Loucy (cell line): ENCODE measurements at regions not wholly inside any gene's neighbourhood (a gene's known extent, or its start where the extent isn't known, plus 50 kb on each side); places are given as distances from the start of the nearest gene placed in this dataset.

Source experiments
- H2AFZ ChIP-seq: fragments of 200-600 bp; sonication (generic); 2 replicates; pipeline ENCODE4 v1.6.0; 2016; ENCODE audit warnings: antibody characterized with exemption, mild to moderate bottlenecking, low read length, moderate library complexity
- H3F3A ChIP-seq: fragments of 200-600 bp; 2 replicates; pipeline ENCODE4 v1.6.0; 2016; ENCODE audit warnings: antibody characterized with exemption, low read depth, mild to moderate bottlenecking
- H3K27me3 ChIP-seq: fragments of 200-600 bp; sonication (generic); 2 replicates; pipeline ENCODE4 v1.6.1; 2014; ENCODE audit warnings: low read length, mild to moderate bottlenecking; ENCODE audit not compliant: insufficient read depth, poor library complexity, severe bottlenecking
- H3K36me3 ChIP-seq: fragments of 200-600 bp; sonication (generic); 2 replicates; pipeline ENCODE4 v1.6.1; 2016; ENCODE audit warnings: low read length; ENCODE audit not compliant: insufficient read depth
- H3K4me1 ChIP-seq: fragments of 200-600 bp; sonication (generic); 2 replicates; pipeline ENCODE4 v1.5.1; 2014; ENCODE audit warnings: low read length, mild to moderate bottlenecking; ENCODE audit not compliant: insufficient read depth, poor library complexity, severe bottlenecking
- H3K4me2 ChIP-seq: fragments of 200-600 bp; sonication (generic); 2 replicates; pipeline ENCODE4 v1.6.0; 2014; ENCODE audit warnings: antibody characterized with exemption, low read length, low read depth, mild to moderate bottlenecking; ENCODE audit not compliant: poor library complexity, severe bottlenecking
- H3K4me3 ChIP-seq: fragments of 200-600 bp; sonication (generic); 2 replicates; pipeline ENCODE4 v1.5.1; 2014; ENCODE audit warnings: low read length, mild to moderate bottlenecking, mixed read lengths; ENCODE audit not compliant: poor library complexity, severe bottlenecking
- H3K79me2 ChIP-seq: fragments of 200-600 bp; sonication (generic); 2 replicates; pipeline ENCODE4 v1.6.1; 2014; ENCODE audit warnings: low read length; ENCODE audit not compliant: insufficient read depth
- H3K9ac ChIP-seq: fragments of 200-600 bp; sonication (generic); 2 replicates; pipeline ENCODE4 v1.6.0; 2014; ENCODE audit warnings: mild to moderate bottlenecking, low read depth, low read length, moderate library complexity; ENCODE audit not compliant: poor library complexity, severe bottlenecking
- H3K9me2 ChIP-seq: fragments of 200-600 bp; sonication (generic); replicated peaks from 2 replicates; pipeline ENCODE4 v1.6.1; 2016; ENCODE audit warnings: low read depth, low read length, mixed read lengths
- H3K9me3 ChIP-seq: fragments of 200-600 bp; sonication (generic); 2 replicates; pipeline ENCODE4 v1.6.1; 2014; ENCODE audit warnings: mild to moderate bottlenecking, antibody characterized with exemption, low read length, low read depth; ENCODE audit not compliant: insufficient read depth
- H4K20me1 ChIP-seq: fragments of 200-600 bp; sonication (generic); 2 replicates; pipeline ENCODE4 v1.6.0; 2014; ENCODE audit warnings: antibody characterized with exemption, low read length, mild to moderate bottlenecking; ENCODE audit not compliant: insufficient read depth, poor library complexity, severe bottlenecking
- EZH2phosphoT487 ChIP-seq: fragments of 200-600 bp; IDR thresholded peaks from 2 replicates; pipeline ENCODE4 v1.6.1; 2018; ENCODE audit warnings: antibody characterized with exemption, mild to moderate bottlenecking, moderate library complexity, borderline replicate concordance
- TF ChIP-seq, protein P1 (sequence below): fragments of 200-600 bp; sonication (generic); conservative IDR thresholded peaks from 2 replicates; pipeline ENCODE4 v1.5.1; 2014; ENCODE audit warnings: mild to moderate bottlenecking, antibody characterized with exemption, low read length

DNA sequence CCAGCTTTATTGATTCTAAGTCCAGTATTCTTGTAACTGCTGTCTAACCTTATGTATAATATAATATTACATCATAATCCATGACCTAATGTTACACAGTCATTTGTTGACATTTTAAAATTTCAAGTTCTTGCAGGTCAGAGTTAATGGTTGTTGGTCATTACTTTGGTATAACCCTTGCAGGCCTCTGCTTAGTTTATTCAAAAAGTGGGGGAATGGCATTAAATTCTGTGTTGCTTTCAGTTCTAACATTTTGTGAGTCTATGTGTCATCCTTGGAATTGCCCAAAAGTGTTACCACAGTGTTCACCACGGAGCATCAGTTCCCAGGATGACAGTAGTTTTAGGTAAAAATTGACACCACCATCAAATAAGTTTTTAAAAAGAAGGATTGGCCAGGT, 174.8 kb upstream of the BCL6 start:
- H3K4me2 ChIP-seq = peak overlapping the region; percentile 82
- H3K4me3 ChIP-seq = peak overlapping the region; percentile 63
- no peaks in the 10 kb centered on the region for H4K20me1 ChIP-seq
- no peaks in the 10 kb centered on the region for H3F3A ChIP-seq
- H3K79me2 ChIP-seq = no peaks in the 10 kb centered on the region
- peaks cover 9% of the 10 kb centered on the region; the same call in 1 of the 2 replicates for H3K9me3 ChIP-seq
- H3K9me2 ChIP-seq = no peaks in the 10 kb centered on the region
- no peak for TF ChIP-seq EZH2phosphoT487
- TF ChIP-seq, protein P1, sequence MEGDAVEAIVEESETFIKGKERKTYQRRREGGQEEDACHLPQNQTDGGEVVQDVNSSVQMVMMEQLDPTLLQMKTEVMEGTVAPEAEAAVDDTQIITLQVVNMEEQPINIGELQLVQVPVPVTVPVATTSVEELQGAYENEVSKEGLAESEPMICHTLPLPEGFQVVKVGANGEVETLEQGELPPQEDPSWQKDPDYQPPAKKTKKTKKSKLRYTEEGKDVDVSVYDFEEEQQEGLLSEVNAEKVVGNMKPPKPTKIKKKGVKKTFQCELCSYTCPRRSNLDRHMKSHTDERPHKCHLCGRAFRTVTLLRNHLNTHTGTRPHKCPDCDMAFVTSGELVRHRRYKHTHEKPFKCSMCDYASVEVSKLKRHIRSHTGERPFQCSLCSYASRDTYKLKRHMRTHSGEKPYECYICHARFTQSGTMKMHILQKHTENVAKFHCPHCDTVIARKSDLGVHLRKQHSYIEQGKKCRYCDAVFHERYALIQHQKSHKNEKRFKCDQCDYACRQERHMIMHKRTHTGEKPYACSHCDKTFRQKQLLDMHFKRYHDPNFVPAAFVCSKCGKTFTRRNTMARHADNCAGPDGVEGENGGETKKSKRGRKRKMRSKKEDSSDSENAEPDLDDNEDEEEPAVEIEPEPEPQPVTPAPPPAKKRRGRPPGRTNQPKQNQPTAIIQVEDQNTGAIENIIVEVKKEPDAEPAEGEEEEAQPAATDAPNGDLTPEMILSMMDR = no peak
- H3K27me3 ChIP-seq = no peaks in the 10 kb centered on the region
- peaks cover 82% of the 10 kb centered on the region for H3K4me1 ChIP-seq
- no peaks in the 10 kb centered on the region for H3K36me3 ChIP-seq
- H3K9ac ChIP-seq = peak overlapping the region; percentile 69
- H2AFZ ChIP-seq = no peak overlapping the region

DNA sequence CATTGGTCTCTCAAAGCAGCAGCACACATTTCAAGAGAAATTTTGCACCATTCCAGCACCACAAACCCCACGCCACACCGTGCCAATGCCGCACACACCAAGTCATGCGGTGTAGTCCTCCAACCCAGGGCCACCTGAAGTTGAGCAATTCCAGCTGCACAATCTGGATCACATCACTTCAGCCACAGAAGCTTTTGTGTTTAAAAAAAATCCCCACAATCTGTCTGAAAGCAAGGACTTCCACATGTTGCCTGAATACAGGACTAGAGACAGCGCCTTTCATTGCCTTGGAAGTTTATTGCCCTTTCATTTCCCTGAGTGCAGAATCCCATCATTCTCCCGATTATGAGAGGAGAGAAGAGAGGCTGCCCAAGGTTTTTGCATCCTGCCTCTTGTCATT, 175.6 kb upstream of the BCL6 start:
- Histone ChIP-seq H3K27me3 (no peaks in the 10 kb centered on the region), H3K4me1 (peaks cover 73% of the 10 kb centered on the region), H3K9me3 (peaks cover 11% of the 10 kb centered on the region; the same call in 1 of the 2 replicates), H3K36me3 (no peaks in the 10 kb centered on the region), H3K9me2 (no peaks in the 10 kb centered on the region), H2AFZ (peak overlapping the region; percentile 68; the same call in 1 of the 2 replicates), H3K79me2 (no peaks in the 10 kb centered on the region), H3F3A (no peaks in the 10 kb centered on the region), H3K4me3 (no peak overlapping the region), H3K4me2 (peak overlapping the region; percentile 34), H4K20me1 (no peaks in the 10 kb centered on the region), H3K9ac (no peak overlapping the region)
- TF ChIP-seq, protein P1 = no peak
- TF ChIP-seq EZH2phosphoT487 = no peak

DNA sequence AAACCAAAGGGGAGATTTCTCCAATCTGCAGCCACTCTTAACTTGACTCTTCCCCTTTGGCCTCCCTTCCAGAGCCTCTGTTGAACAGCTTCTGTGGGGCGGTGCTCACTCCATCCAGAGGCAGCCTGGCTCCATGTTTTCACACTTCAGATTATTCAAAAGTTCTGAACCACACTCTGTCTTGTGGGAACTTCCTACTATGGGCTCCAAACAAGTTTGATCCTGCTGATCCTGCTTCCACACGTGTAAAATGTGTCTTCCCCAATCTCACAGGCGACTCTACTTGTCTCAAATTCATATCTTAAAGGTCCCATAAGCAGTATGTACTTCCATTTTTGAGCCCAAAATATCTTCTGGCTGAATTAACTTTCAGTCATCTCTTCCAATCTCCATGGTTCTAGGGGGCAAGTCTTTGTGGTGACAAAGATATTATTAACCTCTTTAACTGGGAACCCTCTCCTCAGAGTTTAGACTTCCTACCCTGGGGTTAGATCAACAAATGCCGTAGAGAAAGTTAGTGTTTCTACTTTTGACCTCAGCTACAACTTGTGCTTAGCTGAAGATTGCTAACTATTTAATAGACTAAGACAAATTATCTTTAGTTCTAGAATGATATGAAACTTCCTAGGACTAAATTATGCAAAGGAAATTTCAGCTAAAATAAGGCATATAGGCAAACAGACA, 176.3 kb upstream of the BCL6 start:
- Histone ChIP-seq H2AFZ (peak overlapping the region; percentile 68), H3K4me2 (peak overlapping the region; percentile 34), H3K9ac (no peak overlapping the region), H3K9me3 (peaks cover 11% of the 10 kb centered on the region; the same call in 1 of the 2 replicates), H4K20me1 (no peaks in the 10 kb centered on the region), H3K79me2 (no peaks in the 10 kb centered on the region), H3K4me3 (no peak overlapping the region), H3K4me1 (peaks cover 74% of the 10 kb centered on the region), H3K9me2 (no peaks in the 10 kb centered on the region), H3K36me3 (no peaks in the 10 kb centered on the region), H3F3A (no peaks in the 10 kb centered on the region), H3K27me3 (no peaks in the 10 kb centered on the region)
- no peak for TF ChIP-seq EZH2phosphoT487
- TF ChIP-seq, protein P1 = no peak
